ENCODE measurements at regions not wholly inside any gene's neighbourhood (a gene's known extent, or its start where the extent isn't known, plus 50 kb on each side); places are given as distances from the start of the nearest gene placed in this dataset.

GRCh38 chr11:113528982-113529381, 53.8 kb upstream of the DRD2 start:
- Histone ChIP-seq H3K9me3 (no peaks in the 10 kb centered on the region), H3K4me3 (ENCODE audit: low read depth in 1 of 2, low read length in 1 of 2) (no peak overlapping the region), H3K36me3 (no peaks in the 10 kb centered on the region), H3K27ac (no peak overlapping the region), H3K4me1 (ENCODE audit: control insufficient read depth in 1 of 2, insufficient read depth in 1 of 2, low read depth in 1 of 2, low read length in 1 of 2) (no peaks in the 10 kb centered on the region), H3K27me3 (peaks cover 42% of the 10 kb centered on the region)
- TF ChIP-seq, protein P1, sequence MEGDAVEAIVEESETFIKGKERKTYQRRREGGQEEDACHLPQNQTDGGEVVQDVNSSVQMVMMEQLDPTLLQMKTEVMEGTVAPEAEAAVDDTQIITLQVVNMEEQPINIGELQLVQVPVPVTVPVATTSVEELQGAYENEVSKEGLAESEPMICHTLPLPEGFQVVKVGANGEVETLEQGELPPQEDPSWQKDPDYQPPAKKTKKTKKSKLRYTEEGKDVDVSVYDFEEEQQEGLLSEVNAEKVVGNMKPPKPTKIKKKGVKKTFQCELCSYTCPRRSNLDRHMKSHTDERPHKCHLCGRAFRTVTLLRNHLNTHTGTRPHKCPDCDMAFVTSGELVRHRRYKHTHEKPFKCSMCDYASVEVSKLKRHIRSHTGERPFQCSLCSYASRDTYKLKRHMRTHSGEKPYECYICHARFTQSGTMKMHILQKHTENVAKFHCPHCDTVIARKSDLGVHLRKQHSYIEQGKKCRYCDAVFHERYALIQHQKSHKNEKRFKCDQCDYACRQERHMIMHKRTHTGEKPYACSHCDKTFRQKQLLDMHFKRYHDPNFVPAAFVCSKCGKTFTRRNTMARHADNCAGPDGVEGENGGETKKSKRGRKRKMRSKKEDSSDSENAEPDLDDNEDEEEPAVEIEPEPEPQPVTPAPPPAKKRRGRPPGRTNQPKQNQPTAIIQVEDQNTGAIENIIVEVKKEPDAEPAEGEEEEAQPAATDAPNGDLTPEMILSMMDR (IDR thresholded peaks at IDR 0.05): no peak

DNA sequence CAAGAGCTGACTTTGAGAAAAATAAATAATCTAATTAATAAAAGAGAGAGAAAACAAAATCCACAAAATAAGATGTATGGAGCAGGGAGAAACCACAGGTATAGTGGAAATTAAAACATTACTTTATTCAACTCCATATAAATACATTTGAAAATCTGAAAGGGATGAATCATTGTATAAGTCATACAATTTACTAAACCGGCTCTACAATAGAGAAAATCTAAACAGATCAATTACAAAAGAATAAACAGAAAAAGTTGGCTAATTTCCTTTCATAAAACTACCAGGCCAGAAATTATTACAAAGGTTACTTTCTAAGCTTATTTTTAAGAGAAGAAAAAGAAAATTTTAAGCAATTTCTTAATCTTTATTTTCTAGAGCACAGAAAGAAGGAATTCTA, 51.3 kb upstream of the DRD2 start:
- Histone ChIP-seq H3K27ac (no peak overlapping the region), H3K36me3 (no peaks in the 10 kb centered on the region)

More for the DNA sequence above, 51.3 kb upstream of the DRD2 start:
- Histone ChIP-seq H3K4me3 (ENCODE audit: low read depth in 1 of 2, low read length in 1 of 2) (no peak overlapping the region), H3K27me3 (peaks cover 23% of the 10 kb centered on the region), H3K9me3 (no peaks in the 10 kb centered on the region), H3K4me1 (ENCODE audit: control insufficient read depth in 1 of 2, insufficient read depth in 1 of 2, low read depth in 1 of 2, low read length in 1 of 2) (no peaks in the 10 kb centered on the region)
- TF ChIP-seq, protein P1 (IDR thresholded peaks at IDR 0.05): no peak
